ENCODE measurements at regions not wholly inside any gene's neighbourhood (a gene's known extent, or its start where the extent isn't known, plus 50 kb on each side); places are given as distances from the start of the nearest gene placed in this dataset.

DNA sequence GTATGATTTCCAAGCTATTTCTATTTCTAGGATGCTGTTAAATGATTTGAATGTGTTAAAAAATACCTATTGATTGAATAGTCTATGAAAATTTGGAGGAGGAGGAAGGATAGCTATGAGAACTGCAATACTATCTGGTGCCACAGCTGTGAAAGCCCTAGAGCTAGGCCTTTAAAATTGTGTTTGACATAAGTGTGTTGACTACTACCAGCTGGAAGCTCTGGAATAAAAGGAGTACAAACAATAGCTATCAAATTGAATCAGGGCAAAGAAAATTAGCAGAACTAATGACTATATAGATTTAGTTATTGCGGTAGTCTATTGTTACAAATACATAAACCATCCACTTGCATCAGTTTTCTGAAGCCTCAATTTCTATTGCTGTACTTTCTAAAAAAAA is 124.8 kb upstream of the CNTN5 start:
- Histone ChIP-seq H3K4ac (ENCODE audit: low read depth, low read length) (no peak overlapping the region), H3K79me2 (ENCODE audit: control insufficient read depth, insufficient read depth, low read length) (no peaks in the 10 kb centered on the region), H3K56ac (ENCODE audit: low read length) (no peak overlapping the region), H3K9ac (ENCODE audit: low read length) (no peak overlapping the region), H3K18ac (ENCODE audit: low read length) (no peak overlapping the region), H3K79me1 (ENCODE audit: low read length) (no peaks in the 10 kb centered on the region), H3K27me3 (ENCODE audit: insufficient read depth, low read length, poor library complexity) (no peaks in the 10 kb centered on the region), H3K36me3 (ENCODE audit: control insufficient read depth, insufficient read depth, low read length) (no peaks in the 10 kb centered on the region), H2BK5ac (ENCODE audit: low read length) (no peak overlapping the region), H2BK120ac (ENCODE audit: low read depth, low read length) (no peak overlapping the region), H3K23ac (ENCODE audit: low read length) (no peak overlapping the region), H4K8ac (ENCODE audit: low read depth, low read length) (no peak overlapping the region), H4K5ac (ENCODE audit: low read length) (no peak overlapping the region), H3K27ac (ENCODE audit: low read depth, low read length) (no peak overlapping the region), H3K4me2 (ENCODE audit: low read length) (no peak overlapping the region), H2BK15ac (replicated peaks; ENCODE audit: low read depth) (no peak overlapping the region), H3K4me3 (ENCODE audit: low read length) (no peak overlapping the region), H3K4me1 (ENCODE audit: control insufficient read depth, low read depth, low read length) (no peaks in the 10 kb centered on the region), H2AK5ac (ENCODE audit: low read length) (no peak overlapping the region)
- WGBS (ENCODE audit: extremely low coverage, insufficient coverage, low lambda C conversion rate): no CpG with 5 or more reads among the region's 1 CpG
- DNase-seq: no peak

DNA sequence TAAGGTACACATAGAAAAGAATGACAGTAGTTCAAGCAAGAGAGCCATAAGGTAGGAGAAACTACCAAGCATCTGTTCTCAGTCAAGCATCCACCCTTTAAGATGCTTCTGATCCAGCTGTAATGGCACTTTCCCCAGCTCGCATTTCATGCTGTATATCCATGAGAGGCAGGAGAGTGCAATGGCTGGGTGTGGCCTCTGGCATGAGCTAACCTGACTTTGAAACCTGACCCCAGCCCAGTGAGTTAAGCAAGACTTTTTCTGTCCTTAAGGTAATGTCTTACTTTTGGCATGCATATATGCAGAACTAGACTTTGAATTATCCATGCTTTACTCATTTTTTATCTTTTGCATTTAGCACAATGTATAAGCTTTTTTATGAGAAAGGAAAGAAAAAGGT is 79.8 kb upstream of the CNTN5 start:
- no peak overlapping the region for H4K5ac ChIP-seq (ENCODE audit: low read length)
- no CpG with 5 or more reads among the region's 1 CpG for WGBS (ENCODE audit: extremely low coverage, insufficient coverage, low lambda C conversion rate)
- peak; percentile 62 for DNase-seq

DNA sequence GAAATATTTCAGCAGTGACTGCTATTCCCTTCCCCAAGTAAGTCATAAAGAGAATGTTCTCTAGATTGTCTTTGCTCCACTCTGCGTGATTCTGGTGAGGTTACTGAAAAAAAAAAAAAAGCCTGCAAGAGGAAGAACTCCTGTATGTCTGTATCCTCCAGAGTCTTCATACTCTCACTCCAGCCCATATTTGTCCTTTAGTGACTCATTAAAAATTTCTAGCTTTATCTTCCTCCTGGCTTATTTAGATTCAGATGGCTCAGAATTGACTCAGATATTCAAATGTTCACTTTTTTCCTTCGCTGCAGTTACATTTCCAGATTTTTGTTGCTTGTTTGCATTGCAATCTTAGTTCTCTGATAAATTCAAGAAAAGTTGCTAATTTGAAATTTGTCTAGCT is 76.3 kb upstream of the CNTN5 start:
- no peak overlapping the region for H3K9ac ChIP-seq (ENCODE audit: low read length)
- H3K4me2 ChIP-seq (ENCODE audit: low read length): no peak overlapping the region
- H2AK5ac ChIP-seq (ENCODE audit: low read length): no peak overlapping the region
- H3K27ac ChIP-seq (ENCODE audit: low read depth, low read length): no peak overlapping the region
- no peak overlapping the region for H2BK5ac ChIP-seq (ENCODE audit: low read length)
- no peak overlapping the region for H3K23ac ChIP-seq (ENCODE audit: low read length)
- no peak overlapping the region for H2BK120ac ChIP-seq (ENCODE audit: low read depth, low read length)
- no peak for DNase-seq
- H3K79me1 ChIP-seq (ENCODE audit: low read length): no peaks in the 10 kb centered on the region
- H2BK15ac ChIP-seq (replicated peaks; ENCODE audit: low read depth): no peak overlapping the region
- no peak overlapping the region for H4K8ac ChIP-seq (ENCODE audit: low read depth, low read length)
- no peak overlapping the region for H4K5ac ChIP-seq (ENCODE audit: low read length)
- WGBS (ENCODE audit: extremely low coverage, insufficient coverage, low lambda C conversion rate): no CpG with 5 or more reads among the region's 2 CpGs
- H3K18ac ChIP-seq (ENCODE audit: low read length): no peak overlapping the region
- H3K27me3 ChIP-seq (ENCODE audit: insufficient read depth, low read length, poor library complexity): no peaks in the 10 kb centered on the region
- H3K4ac ChIP-seq (ENCODE audit: low read depth, low read length): no peak overlapping the region
- H3K4me3 ChIP-seq (ENCODE audit: low read length): no peak overlapping the region
- no peaks in the 10 kb centered on the region for H3K79me2 ChIP-seq (ENCODE audit: control insufficient read depth, insufficient read depth, low read length)
- no peak overlapping the region for H3K56ac ChIP-seq (ENCODE audit: low read length)
- no peaks in the 10 kb centered on the region for H3K36me3 ChIP-seq (ENCODE audit: control insufficient read depth, insufficient read depth, low read length)
- H3K4me1 ChIP-seq (ENCODE audit: control insufficient read depth, low read depth, low read length): no peaks in the 10 kb centered on the region

More for the DNA sequence above, 79.8 kb upstream of the CNTN5 start:
- Histone ChIP-seq H3K36me3 (ENCODE audit: control insufficient read depth, insufficient read depth, low read length) (no peaks in the 10 kb centered on the region), H3K27ac (ENCODE audit: low read depth, low read length) (no peak overlapping the region), H2BK120ac (ENCODE audit: low read depth, low read length) (no peak overlapping the region), H2AK5ac (ENCODE audit: low read length) (no peak overlapping the region), H3K23ac (ENCODE audit: low read length) (no peak overlapping the region), H3K79me2 (ENCODE audit: control insufficient read depth, insufficient read depth, low read length) (no peaks in the 10 kb centered on the region), H4K8ac (ENCODE audit: low read depth, low read length) (no peak overlapping the region), H3K4me2 (ENCODE audit: low read length) (no peak overlapping the region), H3K56ac (ENCODE audit: low read length) (no peak overlapping the region), H2BK5ac (ENCODE audit: low read length) (no peak overlapping the region), H3K4ac (ENCODE audit: low read depth, low read length) (no peak overlapping the region), H3K4me3 (ENCODE audit: low read length) (no peak overlapping the region), H3K27me3 (ENCODE audit: insufficient read depth, low read length, poor library complexity) (no peaks in the 10 kb centered on the region), H3K79me1 (ENCODE audit: low read length) (no peaks in the 10 kb centered on the region), H3K18ac (ENCODE audit: low read length) (no peak overlapping the region), H2BK15ac (replicated peaks; ENCODE audit: low read depth) (no peak overlapping the region), H3K9ac (ENCODE audit: low read length) (no peak overlapping the region), H3K4me1 (ENCODE audit: control insufficient read depth, low read depth, low read length) (no peaks in the 10 kb centered on the region)

DNA sequence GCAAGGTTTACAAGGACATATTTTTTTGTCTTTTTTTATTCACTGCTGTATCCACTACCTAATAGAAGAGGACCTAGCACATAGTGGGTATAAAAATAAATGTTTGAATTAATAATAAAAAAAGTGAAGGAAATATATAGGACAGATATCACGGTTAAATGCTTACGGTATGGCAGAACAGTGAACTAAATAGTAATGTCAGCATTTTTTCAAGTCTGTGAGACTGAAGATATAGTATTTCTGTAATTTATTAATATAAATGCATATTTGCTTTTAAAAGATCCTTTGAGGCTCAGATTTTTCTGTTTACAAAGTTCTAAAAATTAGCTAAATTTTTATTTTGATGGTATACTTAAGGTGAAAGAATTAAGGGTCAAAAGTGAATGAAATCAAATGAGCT is 68.6 kb upstream of the CNTN5 start:
- WGBS (ENCODE audit: extremely low coverage, insufficient coverage, low lambda C conversion rate): 100% methylated on average over 2 of the region's 2 CpGs

DNA sequence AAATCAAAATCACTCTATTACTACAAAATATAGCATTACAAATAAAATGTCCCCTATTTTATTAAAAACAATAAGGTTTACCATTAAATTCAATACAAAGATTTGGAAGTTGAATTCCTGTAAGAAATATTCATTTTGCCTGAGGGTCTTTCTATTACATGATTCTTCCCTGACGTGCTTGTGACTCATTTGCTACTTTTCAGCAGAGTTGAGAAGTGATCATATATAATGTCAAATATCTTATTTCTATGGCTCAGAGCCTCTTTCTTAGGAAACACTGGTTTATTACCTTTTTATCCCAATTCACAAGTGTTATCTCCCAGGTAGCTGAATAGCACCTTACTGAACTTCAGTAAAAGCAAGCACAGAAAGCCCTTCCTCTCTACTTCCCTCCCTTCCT is 65.2 kb upstream of the CNTN5 start:
- H3K27ac ChIP-seq (ENCODE audit: low read depth, low read length): no peak overlapping the region
- H3K4ac ChIP-seq (ENCODE audit: low read depth, low read length): no peak overlapping the region
- no peak overlapping the region for H2BK5ac ChIP-seq (ENCODE audit: low read length)
- no peak overlapping the region for H3K56ac ChIP-seq (ENCODE audit: low read length)
- H4K5ac ChIP-seq (ENCODE audit: low read length): no peak overlapping the region
- H3K4me2 ChIP-seq (ENCODE audit: low read length): no peak overlapping the region
- no peak for DNase-seq
- no CpG with 5 or more reads among the region's 1 CpG for WGBS (ENCODE audit: extremely low coverage, insufficient coverage, low lambda C conversion rate)
- H4K8ac ChIP-seq (ENCODE audit: low read depth, low read length): no peak overlapping the region
- no peak overlapping the region for H3K23ac ChIP-seq (ENCODE audit: low read length)
- no peaks in the 10 kb centered on the region for H3K79me1 ChIP-seq (ENCODE audit: low read length)
- no peak overlapping the region for H2BK120ac ChIP-seq (ENCODE audit: low read depth, low read length)
- H3K4me1 ChIP-seq (ENCODE audit: control insufficient read depth, low read depth, low read length): no peaks in the 10 kb centered on the region
- no peak overlapping the region for H2BK15ac ChIP-seq (replicated peaks; ENCODE audit: low read depth)
- H3K18ac ChIP-seq (ENCODE audit: low read length): no peak overlapping the region
- no peak overlapping the region for H3K9ac ChIP-seq (ENCODE audit: low read length)
- H3K79me2 ChIP-seq (ENCODE audit: control insufficient read depth, insufficient read depth, low read length): no peaks in the 10 kb centered on the region
- no peak overlapping the region for H3K4me3 ChIP-seq (ENCODE audit: low read length)
- H3K36me3 ChIP-seq (ENCODE audit: control insufficient read depth, insufficient read depth, low read length): no peaks in the 10 kb centered on the region
- no peak overlapping the region for H2AK5ac ChIP-seq (ENCODE audit: low read length)
- no peaks in the 10 kb centered on the region for H3K27me3 ChIP-seq (ENCODE audit: insufficient read depth, low read length, poor library complexity)

More for the DNA sequence above, 68.6 kb upstream of the CNTN5 start:
- no peak overlapping the region for H2BK5ac ChIP-seq (ENCODE audit: low read length)
- H3K36me3 ChIP-seq (ENCODE audit: control insufficient read depth, insufficient read depth, low read length): no peaks in the 10 kb centered on the region
- no peak overlapping the region for H2AK5ac ChIP-seq (ENCODE audit: low read length)
- H3K4me3 ChIP-seq (ENCODE audit: low read length): no peak overlapping the region
- H3K18ac ChIP-seq (ENCODE audit: low read length): no peak overlapping the region
- H3K27ac ChIP-seq (ENCODE audit: low read depth, low read length): no peak overlapping the region
- no peak overlapping the region for H4K8ac ChIP-seq (ENCODE audit: low read depth, low read length)
- H2BK120ac ChIP-seq (ENCODE audit: low read depth, low read length): no peak overlapping the region
- H3K4me2 ChIP-seq (ENCODE audit: low read length): no peak overlapping the region
- H3K9ac ChIP-seq (ENCODE audit: low read length): no peak overlapping the region
- H3K79me2 ChIP-seq (ENCODE audit: control insufficient read depth, insufficient read depth, low read length): no peaks in the 10 kb centered on the region
- no peak overlapping the region for H3K4ac ChIP-seq (ENCODE audit: low read depth, low read length)
- H3K79me1 ChIP-seq (ENCODE audit: low read length): no peaks in the 10 kb centered on the region
- H4K5ac ChIP-seq (ENCODE audit: low read length): no peak overlapping the region
- no peak overlapping the region for H3K56ac ChIP-seq (ENCODE audit: low read length)
- H3K27me3 ChIP-seq (ENCODE audit: insufficient read depth, low read length, poor library complexity): no peaks in the 10 kb centered on the region
- H3K4me1 ChIP-seq (ENCODE audit: control insufficient read depth, low read depth, low read length): no peaks in the 10 kb centered on the region
- H3K23ac ChIP-seq (ENCODE audit: low read length): no peak overlapping the region
- DNase-seq: no peak
- no peak overlapping the region for H2BK15ac ChIP-seq (replicated peaks; ENCODE audit: low read depth)

DNA sequence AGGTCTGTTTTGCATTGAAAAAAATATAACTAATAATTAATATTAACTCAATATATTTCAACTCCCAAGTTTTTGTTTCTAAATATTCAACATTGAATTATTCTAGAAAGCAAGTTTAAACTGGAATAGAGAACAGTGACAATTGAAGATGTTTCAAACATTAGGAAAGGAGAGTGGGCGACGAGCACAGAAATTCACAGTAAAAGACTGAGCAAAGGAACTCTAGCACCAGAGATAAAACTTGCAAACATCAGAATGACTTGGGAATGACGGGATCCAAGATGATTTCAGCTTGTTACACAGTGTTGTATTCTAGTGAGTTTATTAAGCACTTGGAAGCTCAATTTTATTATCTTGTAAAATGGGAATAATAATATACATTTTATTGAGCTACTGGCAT is 56.6 kb upstream of the CNTN5 start:
- H3K79me1 ChIP-seq (ENCODE audit: low read length): no peaks in the 10 kb centered on the region
- no peak overlapping the region for H3K18ac ChIP-seq (ENCODE audit: low read length)
- no peak overlapping the region for H3K56ac ChIP-seq (ENCODE audit: low read length)
- DNase-seq: no peak
- H3K4me3 ChIP-seq (ENCODE audit: low read length): no peak overlapping the region
- no peak overlapping the region for H4K5ac ChIP-seq (ENCODE audit: low read length)
- H2BK15ac ChIP-seq (replicated peaks; ENCODE audit: low read depth): no peak overlapping the region
- H3K27me3 ChIP-seq (ENCODE audit: insufficient read depth, low read length, poor library complexity): no peaks in the 10 kb centered on the region
- no peak overlapping the region for H3K9ac ChIP-seq (ENCODE audit: low read length)
- H3K4me1 ChIP-seq (ENCODE audit: control insufficient read depth, low read depth, low read length): no peaks in the 10 kb centered on the region
- H4K8ac ChIP-seq (ENCODE audit: low read depth, low read length): no peak overlapping the region
- H3K36me3 ChIP-seq (ENCODE audit: control insufficient read depth, insufficient read depth, low read length): no peaks in the 10 kb centered on the region
- H3K79me2 ChIP-seq (ENCODE audit: control insufficient read depth, insufficient read depth, low read length): no peaks in the 10 kb centered on the region
- no peak overlapping the region for H3K27ac ChIP-seq (ENCODE audit: low read depth, low read length)
- H3K4me2 ChIP-seq (ENCODE audit: low read length): no peak overlapping the region
- no peak overlapping the region for H2BK120ac ChIP-seq (ENCODE audit: low read depth, low read length)
- no peak overlapping the region for H2AK5ac ChIP-seq (ENCODE audit: low read length)
- H2BK5ac ChIP-seq (ENCODE audit: low read length): no peak overlapping the region
- H3K4ac ChIP-seq (ENCODE audit: low read depth, low read length): no peak overlapping the region
- no CpG with 5 or more reads among the region's 3 CpGs for WGBS (ENCODE audit: extremely low coverage, insufficient coverage, low lambda C conversion rate)
- H3K23ac ChIP-seq (ENCODE audit: low read length): no peak overlapping the region

Measured in mesendoderm (in vitro differentiated cells).